HG02763 (cell line): ENCODE measurements at regions not wholly inside any gene's neighbourhood (a gene's known extent, or its start where the extent isn't known, plus 50 kb on each side); places are given as distances from the start of the nearest gene placed in this dataset.

Experiments
- ATAC-seq: cut with Tn5 transposase; IDR thresholded peaks from one replicate; pipeline ENCODE4 v1.9.1; 2021; ENCODE audit warnings: mild to moderate bottlenecking, moderate library complexity; ENCODE audit not compliant: unreplicated experiment

GRCh38 chr1:184302346-184302745 is 84.5 kb upstream of the C1orf21 start:
- ATAC-seq, result no peak

GRCh38 chr1:184310157-184310819 is 76.5 kb upstream of the C1orf21 start:
- no peak for ATAC-seq

GRCh38 chr1:184311580-184311979 is 75.2 kb upstream of the C1orf21 start:
- ATAC-seq, result no peak

GRCh38 chr1:184315254-184315653 is 71.6 kb upstream of the C1orf21 start:
- ATAC-seq, result no peak

- no peak for ATAC-seq
Observed at GRCh38 chr1:184319879-184320278, 67.0 kb upstream of the C1orf21 start.

- ATAC-seq, result no peak
Observed at GRCh38 chr1:184322253-184322652, 64.6 kb upstream of the C1orf21 start.

GRCh38 chr1:184324972-184325371 is 61.9 kb upstream of the C1orf21 start:
- ATAC-seq, result no peak

- ATAC-seq, result no peak
Observed at GRCh38 chr1:184326278-184326677, 60.6 kb upstream of the C1orf21 start.

- ATAC-seq, result no peak
Observed at GRCh38 chr1:184329245-184329953, 57.4 kb upstream of the C1orf21 start.

- no peak for ATAC-seq
Observed at GRCh38 chr1:184329962-184330868, 56.6 kb upstream of the C1orf21 start.

- no peak for ATAC-seq
Observed at GRCh38 chr1:184330875-184331274, 56.0 kb upstream of the C1orf21 start.
